ENCODE measurements at regions not wholly inside any gene's neighbourhood (a gene's known extent, or its start where the extent isn't known, plus 50 kb on each side); places are given as distances from the start of the nearest gene placed in this dataset.
"Not testable (repeated sequence)": the region's sequence is repeated elsewhere in the genome, so short reads cannot be mapped to it uniquely, and the experiment has no call there.

DNA sequence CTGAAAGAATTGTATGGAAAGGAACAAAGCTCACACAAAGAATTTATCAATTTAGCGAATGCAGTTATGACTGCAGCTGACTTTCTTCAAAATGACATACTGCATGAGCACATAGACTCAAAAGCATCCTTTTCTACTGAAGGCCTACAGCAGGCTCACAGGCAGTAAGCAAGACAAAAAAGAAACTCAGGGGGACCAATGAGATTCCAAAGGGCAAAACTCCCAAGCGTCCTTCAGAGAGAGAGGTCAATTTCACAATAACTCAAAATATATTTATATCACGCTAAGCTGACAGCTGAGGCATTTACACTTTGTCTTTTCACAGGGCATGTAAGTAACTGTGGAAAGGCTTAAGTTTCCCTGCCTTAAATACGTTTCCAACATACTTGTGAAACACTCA, 427.9 kb upstream of the RASGRP1 start:
- DNase-seq, result no peak

DNA sequence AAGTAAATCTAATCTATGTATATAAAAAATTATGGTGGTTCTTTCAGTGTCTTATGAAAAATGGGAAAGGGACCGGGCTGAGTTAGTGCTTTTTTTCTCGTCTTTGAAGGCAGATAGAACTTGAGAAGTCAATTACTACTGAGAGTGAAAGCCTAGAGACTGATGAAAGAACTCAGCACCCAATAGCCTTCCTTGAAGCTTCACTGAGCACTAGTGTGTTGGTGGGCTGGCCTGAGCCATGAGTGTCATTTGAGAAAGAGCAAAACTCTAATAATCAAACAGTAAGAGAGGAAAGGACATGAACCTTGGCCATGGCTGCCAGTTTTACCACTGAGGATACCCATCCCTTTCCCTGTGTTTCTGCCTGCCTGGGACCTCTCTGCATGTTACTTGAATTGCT, 428.3 kb upstream of the RASGRP1 start:
- DNase-seq, result no peak

DNA sequence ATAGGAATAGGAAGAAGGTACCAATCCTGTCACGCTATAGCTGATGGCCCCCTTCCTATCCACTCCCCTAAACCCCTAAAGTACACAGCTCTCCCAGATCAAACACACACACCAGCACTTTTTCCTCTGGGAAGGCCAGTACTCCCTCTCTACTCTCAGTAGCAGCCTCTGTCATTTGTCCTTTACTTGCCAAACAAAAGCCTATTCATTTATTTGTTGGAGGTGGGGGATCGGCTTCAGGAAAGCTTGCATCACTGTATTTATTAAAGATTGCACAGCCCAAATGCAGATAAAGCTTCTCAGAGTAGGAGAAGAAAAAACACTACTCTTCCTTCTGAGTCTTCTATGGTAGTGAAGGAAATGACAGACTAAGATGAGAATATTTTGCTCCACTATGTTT, 429.7 kb upstream of the RASGRP1 start:
- DNase-seq, result no peak

DNA sequence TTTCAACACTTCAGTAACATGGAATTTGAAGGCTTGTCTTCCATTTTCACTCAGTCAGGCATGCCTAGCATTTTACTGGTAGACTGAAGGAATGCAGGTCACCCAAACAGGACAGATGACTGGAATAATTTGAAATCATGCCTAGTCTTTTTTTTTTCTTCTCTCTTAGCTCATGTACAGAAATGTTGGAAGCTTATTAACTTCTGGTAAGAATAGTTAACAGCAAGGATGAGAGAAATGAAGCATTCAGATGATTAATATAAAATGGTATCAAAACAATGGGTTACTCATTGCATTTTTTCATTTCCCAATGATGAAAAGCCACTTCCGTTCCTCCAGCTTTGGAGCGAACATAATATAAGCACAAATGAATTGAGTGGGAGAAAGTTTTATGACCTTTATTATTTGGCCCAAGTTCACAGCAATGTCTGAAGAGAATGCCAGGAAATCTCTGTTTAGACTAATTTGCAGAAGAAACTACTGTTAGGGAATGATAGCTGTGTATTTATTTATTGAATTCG, 431.6 kb upstream of the RASGRP1 start:
- DNase-seq, result no peak

DNA sequence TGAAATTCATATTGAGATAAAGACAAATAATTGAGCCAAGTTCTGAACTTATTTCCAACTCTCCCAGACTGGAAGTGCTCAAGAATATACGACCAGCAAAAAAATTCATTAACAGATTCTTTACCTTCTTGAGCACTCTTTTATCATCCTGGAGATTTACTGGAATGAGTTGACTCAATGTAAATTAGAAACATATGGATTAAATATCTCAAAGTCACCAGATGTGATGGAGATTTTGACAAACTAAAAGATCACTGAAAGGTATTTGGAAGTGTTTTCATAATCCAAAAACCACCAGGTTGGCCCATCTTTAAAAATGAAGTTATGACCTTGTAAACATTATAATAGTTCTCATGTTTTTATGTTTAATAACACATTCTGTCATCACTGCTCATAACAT, 433.2 kb upstream of the RASGRP1 start:
- no peak for DNase-seq

DNA sequence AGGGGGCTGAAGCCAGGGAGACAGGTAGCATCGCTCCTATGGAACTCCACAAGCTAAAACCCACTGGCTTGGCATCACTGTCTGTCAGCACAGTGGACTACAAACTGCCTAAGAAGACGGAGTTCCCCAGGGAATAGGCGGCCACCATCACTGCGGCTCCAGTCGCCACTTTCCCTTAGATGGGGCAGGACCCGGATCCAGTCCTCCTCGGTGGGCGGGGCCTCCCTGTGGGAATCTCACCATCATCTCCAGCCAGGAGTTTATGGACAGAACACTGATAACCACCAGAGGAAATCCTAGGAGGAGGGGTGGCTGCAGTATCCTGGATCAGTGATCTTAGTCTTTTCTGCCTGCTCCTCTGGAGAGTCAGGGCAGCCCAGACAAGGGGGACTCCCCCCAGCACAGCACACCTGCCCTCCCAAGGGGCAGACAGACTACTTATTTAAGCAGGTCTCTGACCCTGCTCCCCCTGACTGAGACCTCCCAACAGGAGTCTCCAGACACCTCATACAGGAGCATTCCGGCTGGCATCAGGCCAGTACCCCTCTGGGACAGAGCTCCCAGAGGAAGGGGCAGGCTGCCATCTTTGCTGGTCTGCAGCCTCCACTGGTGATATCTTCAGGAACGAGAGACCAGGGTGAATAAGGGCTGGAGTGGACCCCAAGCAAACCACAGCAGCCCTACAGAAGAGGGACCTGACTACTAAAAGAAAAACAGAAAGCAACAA, 435.6 kb upstream of the RASGRP1 start:
- no peak for DNase-seq

DNA sequence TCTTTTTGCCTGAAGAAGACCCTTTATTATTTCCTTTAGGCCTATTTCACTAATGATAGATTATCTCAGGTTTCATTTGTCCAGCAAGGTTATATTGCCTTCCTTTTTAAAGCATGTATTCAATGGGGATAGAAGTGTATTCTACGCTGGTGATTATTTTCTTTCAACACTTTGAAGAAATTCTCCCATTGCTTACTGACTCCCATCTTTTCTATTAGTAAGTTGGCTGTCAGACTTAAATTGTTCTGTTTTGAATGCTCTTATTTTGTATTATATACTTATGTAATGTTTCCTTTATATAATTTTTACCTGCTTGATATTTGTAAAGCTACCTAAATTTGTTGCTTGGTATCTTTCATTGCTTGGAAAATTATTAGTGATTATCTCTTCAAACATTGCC, 445.1 kb upstream of the RASGRP1 start:
- no peak for DNase-seq

DNA sequence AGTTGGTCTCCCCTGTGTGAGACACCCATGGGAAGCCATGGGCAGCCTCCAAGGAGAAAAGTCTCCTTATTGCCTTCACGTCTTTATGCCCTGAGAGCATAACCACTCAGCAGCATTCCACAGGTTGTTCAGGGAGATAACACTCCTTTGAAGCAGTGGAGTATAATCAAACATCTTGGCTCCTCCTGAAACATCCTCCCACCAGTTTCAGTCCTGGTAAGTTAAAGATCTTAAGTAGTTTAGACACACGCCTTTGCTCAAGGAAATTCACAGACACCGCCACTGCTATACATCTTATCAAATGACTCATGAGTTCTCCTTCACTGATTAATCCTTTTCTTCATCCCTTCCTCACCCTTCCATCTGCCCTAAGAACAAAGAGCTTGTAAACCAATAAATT, 446.5 kb upstream of the RASGRP1 start:
- DNase-seq, result not testable (repeated sequence)

DNA sequence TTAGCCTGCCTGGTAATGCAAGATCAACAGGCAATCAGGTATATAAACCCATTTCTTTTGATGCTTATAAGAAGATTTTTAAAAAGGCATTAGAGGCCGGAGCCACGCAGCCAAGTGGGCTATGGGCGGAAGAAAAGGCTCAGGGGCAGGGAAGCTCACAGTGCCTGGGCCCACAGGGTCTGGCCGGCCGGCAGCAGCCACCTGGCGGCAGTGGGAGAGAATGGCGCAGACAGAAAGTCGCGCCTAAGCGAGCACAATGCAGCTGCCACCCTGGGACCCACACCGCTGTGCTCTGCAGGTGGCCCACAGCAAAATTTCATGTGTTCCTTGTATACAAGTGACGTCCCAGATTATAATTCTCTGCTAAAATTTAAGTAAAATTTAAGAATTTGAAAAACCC, 448.6 kb upstream of the RASGRP1 start:
- no peak for DNase-seq

DNA sequence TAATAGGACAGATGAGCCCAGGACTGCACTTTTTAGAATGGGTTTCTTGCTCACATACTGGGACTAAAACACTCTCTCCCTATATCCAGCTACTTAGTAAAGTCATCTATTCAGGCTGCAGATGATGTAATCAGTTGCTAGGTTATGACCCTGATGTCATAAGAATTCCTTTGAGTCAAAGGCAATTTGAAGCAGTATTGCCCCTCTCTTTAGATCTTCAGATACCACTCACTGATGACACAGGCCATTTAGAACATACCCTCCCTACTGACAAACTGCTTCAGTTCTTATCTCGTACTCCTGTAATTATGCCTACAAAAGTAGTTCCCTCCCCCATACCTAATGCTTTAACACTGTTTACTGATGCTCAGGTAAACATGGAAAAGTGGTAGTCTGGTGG, 450.1 kb upstream of the RASGRP1 start:
- DNase-seq, result no peak

DNA sequence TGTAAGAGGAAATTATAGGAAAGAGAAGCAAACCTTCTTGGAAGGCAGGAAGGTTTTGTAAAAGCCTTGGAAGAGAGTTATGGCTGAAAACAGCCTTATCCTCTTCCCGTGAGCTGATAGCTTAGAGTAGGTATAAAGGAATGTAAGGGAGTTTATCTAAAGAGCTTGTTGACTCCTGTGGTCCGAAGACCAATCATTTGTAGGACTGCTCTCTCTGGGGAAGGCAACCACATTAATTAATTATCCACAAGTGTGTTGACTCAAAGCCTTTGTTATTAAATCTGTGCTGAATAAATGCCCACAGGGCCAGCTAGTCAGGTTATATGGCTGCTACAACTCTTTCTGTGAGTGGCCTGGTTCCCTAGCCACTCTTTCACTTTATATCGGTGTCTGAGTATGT, 452.1 kb upstream of the RASGRP1 start:
- no peak for DNase-seq

DNA sequence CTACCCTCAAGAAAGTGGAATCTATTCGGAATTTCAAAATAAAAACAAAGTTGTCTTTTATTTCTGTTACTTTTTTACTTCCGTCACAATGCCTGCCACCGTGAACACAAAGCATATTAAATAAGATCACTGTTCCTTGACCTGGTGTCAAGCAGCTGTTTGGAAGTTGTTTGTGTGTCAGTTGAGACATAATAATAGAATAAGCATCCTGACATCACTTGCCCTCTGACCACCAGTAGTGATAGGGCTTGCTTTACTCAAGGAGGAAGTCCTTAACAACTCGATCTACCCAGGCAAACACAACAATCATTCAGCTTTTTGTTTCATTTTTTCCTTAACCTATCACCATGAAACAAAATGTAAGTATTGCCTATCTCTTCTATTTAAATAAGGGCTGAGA, 454.4 kb upstream of the RASGRP1 start:
- no peak for DNase-seq

DNA sequence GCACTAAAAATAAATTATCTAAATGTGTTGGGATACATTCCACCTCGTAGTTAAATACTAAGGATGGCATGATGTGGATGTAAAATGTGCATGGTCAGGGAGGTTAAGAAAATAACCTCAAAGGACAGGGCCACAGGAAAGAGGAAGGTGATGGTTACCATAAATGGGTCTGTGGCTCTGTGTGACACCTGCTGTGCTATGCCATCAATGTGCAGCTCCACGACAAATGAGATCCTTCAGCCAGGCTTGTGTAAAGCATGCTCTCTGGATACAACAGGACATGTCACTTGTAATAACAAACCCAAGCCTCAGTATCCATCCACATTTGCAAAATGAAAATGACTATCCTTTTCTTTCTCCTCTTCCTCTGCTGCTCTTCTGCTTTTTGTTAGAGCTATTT, 456.7 kb upstream of the RASGRP1 start:
- DNase-seq, result no peak

DNA sequence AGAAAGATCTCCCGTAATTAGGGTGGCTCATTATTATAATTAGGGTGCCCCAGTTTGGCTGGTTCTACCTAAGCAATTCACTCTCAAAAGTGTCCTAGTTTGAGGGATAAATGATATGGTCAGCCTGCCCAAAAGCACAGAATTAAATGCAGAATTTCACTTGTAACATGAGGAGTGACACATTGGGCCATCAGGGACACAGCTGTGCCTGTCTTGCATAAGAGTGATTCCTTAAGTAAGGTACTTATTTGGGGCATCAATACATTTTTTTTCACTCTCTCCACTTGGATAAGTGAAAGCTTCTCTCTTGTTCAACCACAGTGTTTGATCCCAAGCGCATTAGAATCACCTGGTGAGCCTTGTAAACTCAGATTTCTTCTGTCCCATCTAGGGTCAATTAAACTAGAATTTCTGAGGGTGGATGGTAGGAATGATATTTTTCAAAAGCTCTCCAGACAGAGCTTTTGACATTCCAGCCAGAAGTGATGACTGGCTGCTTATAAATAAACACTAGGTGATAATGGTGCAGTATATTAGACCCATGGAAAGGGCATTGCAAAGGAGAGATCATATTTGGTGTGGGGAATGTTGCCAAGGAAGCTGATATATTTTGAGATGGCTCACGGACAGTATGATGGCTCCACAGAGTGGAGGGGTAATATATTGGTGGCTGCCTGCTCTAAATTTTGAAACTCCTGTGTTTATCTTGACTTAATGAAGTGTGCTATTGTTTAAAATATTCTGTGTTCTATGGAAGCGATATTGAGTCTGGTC, 458.1 kb upstream of the RASGRP1 start:
- no peak for DNase-seq

DNA sequence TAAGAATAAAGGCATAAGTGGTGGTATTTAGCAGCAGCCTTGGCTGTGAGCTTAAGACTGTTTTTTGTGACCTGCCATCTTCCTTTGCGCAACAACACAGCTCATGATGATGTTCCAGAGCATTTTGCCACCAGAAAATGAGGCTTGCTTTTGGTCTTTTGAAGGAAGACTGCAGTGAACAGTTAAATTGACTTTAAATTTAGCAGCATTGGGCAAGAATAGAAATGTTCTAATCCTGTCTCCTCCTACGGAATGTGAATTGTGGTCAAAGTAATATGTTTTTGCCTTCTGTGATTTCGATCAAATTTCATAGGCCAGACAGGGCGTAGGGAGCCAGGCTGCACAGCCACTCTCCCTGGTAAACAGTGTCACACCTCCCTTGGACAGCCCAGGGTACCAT, 460.7 kb upstream of the RASGRP1 start:
- DNase-seq, result no peak

DNA sequence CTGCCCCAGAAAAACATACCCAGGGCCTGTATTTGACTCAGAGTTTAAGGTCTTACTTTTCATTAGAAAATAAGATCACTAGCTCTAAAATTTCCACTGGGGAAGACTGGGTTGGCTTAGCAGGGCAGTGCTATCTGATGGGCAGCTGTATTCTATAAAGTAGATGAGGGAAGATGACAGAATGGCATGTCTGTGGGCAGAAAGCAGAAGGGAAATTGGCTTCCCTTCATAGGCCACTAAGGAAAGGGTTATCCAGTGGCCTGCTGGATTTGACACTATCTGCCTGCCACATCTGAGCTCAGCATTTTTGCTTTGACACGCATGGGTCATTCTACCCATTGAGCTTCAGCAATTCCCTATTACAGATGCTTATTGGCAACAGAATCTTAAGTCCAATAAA, 461.3 kb upstream of the RASGRP1 start:
- no peak for DNase-seq

DNA sequence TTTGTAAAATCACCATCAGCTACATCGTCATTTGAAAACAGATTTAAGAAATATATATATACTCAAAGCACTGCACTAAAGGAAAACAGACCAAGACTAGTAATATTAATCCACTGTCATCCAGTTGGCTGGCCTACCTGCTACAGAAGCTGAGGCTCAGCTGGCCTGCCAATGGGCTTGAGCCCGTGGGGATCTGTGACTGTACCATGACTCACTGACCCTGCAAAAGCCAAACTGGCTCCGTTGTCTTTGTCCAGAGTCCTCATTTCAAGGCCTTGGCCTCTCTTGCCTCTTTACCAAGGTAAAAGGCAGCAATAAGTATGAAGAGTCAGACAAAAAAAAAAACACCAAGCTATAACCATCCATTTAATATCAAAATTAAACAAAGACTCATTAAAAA, 463.5 kb upstream of the RASGRP1 start:
- no peak for DNase-seq

DNA sequence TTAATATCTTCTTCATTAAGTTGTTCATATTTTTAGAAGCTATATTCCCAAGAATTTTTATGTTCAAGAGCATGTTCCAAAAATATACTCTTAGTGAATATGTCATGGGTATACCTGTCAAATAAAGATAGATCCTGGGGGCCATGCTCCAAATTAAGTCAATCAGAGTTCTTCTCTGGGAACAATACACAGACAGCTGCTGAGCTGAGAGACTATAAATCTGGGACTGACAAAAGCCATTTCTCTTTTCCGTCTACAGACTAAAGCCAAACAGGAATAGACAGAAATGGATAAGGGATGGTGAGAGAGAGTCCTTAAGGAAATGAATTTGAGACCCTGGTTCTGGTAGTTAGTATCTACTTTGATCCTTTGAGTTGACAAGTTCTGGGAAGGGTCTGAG, 465.1 kb upstream of the RASGRP1 start:
- no peak for DNase-seq

DNA sequence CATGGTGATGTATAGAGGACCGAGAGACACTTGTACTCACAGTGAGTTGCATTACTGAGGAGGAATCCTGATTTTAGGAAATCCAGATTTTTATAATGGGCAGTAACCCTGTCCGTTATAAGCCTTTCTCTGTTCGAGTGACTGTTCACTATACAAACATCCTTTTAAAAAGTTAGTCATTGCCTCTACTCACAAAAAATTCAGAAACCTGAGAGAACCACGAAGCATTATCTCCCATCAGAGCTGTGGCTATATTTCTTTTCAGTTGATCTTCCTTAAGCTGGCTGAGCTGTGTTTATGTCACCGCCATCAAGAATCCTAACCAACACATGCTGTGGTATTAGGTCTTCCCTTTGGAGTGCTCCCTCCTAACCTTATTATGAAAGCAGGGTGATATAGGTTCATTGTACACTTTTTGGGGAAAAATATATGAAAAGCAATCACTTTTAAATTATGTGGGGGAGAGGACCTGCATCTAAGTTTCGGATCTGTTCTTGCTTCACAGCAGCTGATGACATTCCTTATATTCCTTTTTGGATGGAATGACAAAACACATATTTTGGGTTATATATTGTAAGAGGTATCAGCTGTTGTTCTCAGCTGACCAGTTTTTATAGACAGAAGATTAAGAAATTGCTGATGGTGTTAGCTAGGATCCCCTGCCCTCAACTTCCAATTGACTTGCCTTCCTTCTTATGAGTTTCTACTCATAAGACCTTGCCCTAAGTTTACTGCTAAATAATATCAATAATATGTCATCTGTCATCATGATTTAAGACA, 465.9 kb upstream of the RASGRP1 start:
- DNase-seq, result no peak

DNA sequence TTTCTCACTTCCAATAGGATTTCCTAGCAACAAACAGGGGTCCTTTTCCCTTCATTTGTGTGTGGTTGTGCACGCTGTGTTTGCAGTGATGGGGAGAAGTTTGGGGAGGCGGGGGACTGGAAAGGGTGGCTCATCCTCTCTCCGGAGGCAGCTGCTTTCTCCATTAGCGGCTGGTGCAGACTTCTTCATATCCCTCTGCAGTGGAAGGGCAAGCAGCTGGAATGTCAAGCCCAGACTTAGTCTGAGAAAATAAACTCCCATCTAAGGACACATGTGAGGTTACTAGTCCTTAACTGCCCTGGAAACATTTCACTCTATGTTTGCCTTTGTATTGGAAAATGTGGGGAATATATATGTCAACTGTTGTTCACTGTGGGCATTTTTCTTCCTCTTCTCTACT, 467.0 kb upstream of the RASGRP1 start:
- DNase-seq, result no peak

DNA sequence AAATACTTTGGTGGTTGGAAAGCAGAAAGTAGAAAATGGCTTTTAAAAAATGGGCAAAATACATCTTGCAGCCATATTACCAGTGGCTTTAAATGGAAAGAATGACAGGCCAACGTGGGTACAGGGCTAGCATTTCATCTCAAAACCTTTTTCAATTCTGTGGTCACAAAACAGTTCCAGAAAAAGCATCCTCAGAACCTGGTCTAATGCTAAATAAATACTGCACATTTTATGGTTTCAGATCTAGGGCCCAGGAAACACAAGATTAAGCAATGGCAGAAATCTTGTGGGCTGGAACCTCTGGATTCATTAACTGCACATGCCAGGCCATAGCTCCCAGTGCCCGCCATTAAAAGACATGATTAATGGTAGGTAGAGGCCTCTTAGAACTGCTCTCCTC, 470.2 kb upstream of the RASGRP1 start:
- DNase-seq, result no peak

DNA sequence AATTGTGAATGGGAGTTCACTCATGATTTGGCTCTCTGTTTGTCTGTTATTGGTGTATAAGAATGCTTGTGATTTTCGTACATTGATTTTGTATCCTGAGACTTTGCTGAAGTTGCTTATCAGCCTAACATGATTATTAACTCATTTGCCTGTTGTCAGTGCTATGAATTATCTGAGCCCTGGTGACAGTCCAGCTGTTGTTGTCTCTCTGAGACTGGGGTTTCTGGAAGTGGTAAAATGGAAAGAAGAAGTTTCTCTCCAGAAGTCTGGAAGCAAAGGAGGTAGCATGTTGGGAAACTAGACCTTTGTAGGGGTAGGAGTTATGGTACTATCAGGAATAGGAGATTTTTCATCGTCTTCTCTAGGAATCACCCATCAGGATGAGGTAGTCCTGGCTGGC, 473.0 kb upstream of the RASGRP1 start:
- not testable (repeated sequence) for DNase-seq

DNA sequence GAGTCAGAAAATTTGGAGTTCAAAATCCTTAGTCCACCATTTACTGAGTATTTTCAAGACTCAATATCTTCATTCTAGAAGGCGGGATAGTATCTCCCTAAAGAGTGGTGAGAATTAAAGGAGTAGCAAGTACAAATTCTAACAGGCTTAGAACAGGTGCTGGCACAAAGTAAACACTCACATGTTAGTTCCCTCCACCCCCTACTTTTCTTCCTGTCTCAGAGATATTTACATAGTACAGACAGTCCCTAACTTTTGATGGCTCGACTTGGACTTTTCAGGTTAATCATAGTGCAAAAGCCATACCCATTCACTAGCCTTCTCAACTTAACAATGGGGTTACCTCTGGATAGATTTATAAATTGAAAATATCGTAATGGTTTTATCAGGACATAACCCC, 476.2 kb upstream of the RASGRP1 start:
- no peak for DNase-seq

DNA sequence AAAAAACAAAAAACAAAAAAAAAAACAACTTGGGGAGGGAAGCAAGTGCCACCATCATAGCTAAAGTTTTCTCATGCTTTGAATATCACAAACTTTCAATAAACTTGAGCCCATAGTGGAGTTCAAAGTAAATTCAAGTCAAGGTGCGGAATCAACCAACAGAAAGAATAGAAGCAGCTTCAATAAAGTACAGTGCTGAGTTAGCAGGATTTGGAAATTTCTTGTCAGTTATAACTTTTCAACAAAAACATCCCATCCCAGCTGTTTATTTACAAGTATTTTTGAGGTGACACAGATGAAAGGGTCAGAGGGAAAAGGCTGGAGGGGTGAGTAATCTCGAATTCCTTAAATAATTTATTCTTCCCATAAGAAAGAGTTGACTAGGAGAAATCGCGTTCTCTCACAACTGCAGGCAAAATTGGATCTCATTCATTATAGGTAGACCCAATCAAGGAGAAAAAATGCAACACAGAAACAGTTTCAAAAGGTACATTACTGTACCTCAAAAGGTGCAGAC, 477.4 kb upstream of the RASGRP1 start:
- no peak for DNase-seq
